Psoas muscle (tissue), 7 donors: ENCODE measurements at regions not wholly inside any gene's neighbourhood (a gene's known extent, or its start where the extent isn't known, plus 50 kb on each side); places are given as distances from the start of the nearest gene placed in this dataset.

Source experiments
- ATAC-seq, 4 donors: fragments of 200-7000 bp; cut with Tn5 transposase; one replicate each; pipeline ENCODE4 v1.9.1; 2020; ENCODE audit warnings: moderate library complexity in 3 of 4, mild to moderate bottlenecking in 2 of 4
- DNase-seq, 2 donors: peaks; one replicate each; pipeline ENCODE4 v3.0.0-alpha.2; 2020
- H3K27ac ChIP-seq: fragments of 200-600 bp; one replicate; pipeline ENCODE4 v1.8.0; 2022
- H3K27me3 ChIP-seq, 3 donors: fragments of 200-600 bp in 1 of 3; one replicate each; pipeline versions ENCODE4 v1.6.1 to v1.8.0; 2013 to 2022; ENCODE audit warnings: low read length in 2 of 3, mild to moderate bottlenecking in 2 of 3, moderate library complexity in 1 of 3; ENCODE audit not compliant: insufficient read depth in 3 of 3
- H3K36me3 ChIP-seq, 2 donors: fragments of 200-600 bp in 1 of 2; one replicate each; pipeline versions ENCODE4 v1.6.1 to v1.8.0; 2013 to 2022; ENCODE audit warnings: low read depth in 1 of 2, mild to moderate bottlenecking in 1 of 2, moderate library complexity in 1 of 2; ENCODE audit not compliant: insufficient read depth in 1 of 2
- H3K4me1 ChIP-seq: fragments of 200-600 bp; one replicate; pipeline ENCODE4 v1.8.0; 2022
- H3K4me3 ChIP-seq: fragments of 200-600 bp; one replicate; pipeline ENCODE4 v1.8.0; 2022; ENCODE audit warnings: mild to moderate bottlenecking
- H3K9me3 ChIP-seq: fragments of 200-600 bp; one replicate; pipeline ENCODE4 v1.8.0; 2022
- CTCF ChIP-seq: fragments of 200-600 bp; IDR thresholded peaks from one replicate; pipeline ENCODE4 v1.8.0; 2022; ENCODE audit warnings: antibody characterized with exemption
- WGBS, 3 donors: extraction: QIAGEN DNeasy Blood & Tissue Kit; methylation state at CpG; one replicate each; pipeline versions ENCODE4 v1.1.6 to v1.1.7; 2013; 5-methylcytosine and 5-hydroxymethylcytosine counted together
- intact Hi-C, 2 donors: fragments of 100-400 bp; cut with DNase I; formaldehyde crosslinking; loops; one replicate each; pipeline versions ENCODE4 v1.11.0 to v1.14.2; 2022
- donor health status: healthy with polysubstance abuse.
- donor health status: DM: no; HTN: no; CAD: no; lungs with moderate emphysema.
- donor health status: Bipolar disorder and iron deficiency.
- donor health status: healthy.
- donor health status: DM: yes; HTN: yes; CAD: no.
- donor health status: DM: no; HTN: no; CAD: no.
- donor health status: DM: yes; HTN: yes; CAD: no.

- ATAC-seq, result no peak
Observed at GRCh38 chr5:29231154-29231553, 1962.3 kb upstream of the CDH6 start.

GRCh38 chr5:29230591-29230990 lies 1962.9 kb upstream of the CDH6 start:
- intact Hi-C loops, result no loop called here
- Histone ChIP-seq H3K9me3 (no peaks in the 10 kb centered on the region), H3K4me1 (no peaks in the 10 kb centered on the region), H3K27me3 (no peaks in the 10 kb centered on the region), H3K36me3 (no peaks in the 10 kb centered on the region), H3K27ac (no peak overlapping the region), H3K4me3 (no peak overlapping the region)
- DNase-seq (no peak), ATAC-seq (no peak)
- TF ChIP-seq CTCF, result no peak
- 25 to 34% (median 32%) methylated on average over 3 of the region's 3 CpGs for WGBS, 3 donors

More at GRCh38 chr5:29231154-29231553, 1962.3 kb upstream of the CDH6 start:
- no peaks in the 10 kb centered on the region for H3K4me1 ChIP-seq
- no peak overlapping the region for H3K4me3 ChIP-seq
- intact Hi-C loops, result no loop called here
- H3K27me3 ChIP-seq, result no peaks in the 10 kb centered on the region
- H3K27ac ChIP-seq, result no peak overlapping the region
- H3K9me3 ChIP-seq, result no peaks in the 10 kb centered on the region
- 67 to 85% (median 69%) methylated on average over 1 of the region's 1 CpG for WGBS, 3 donors
- no peak for DNase-seq
- no peaks in the 10 kb centered on the region for H3K36me3 ChIP-seq
- TF ChIP-seq CTCF, result no peak

GRCh38 chr5:29229461-29229860 lies 1964.0 kb upstream of the CDH6 start:
- Histone ChIP-seq H3K4me3 (no peak overlapping the region), H3K27me3 (no peaks in the 10 kb centered on the region), H3K27ac (no peak overlapping the region), H3K36me3 (no peaks in the 10 kb centered on the region), H3K4me1 (no peaks in the 10 kb centered on the region), H3K9me3 (no peaks in the 10 kb centered on the region)
- 77 to 95% (median 90%) methylated on average over 2 of the region's 2 CpGs for WGBS, 3 donors
- ATAC-seq, result no peak
- DNase-seq, result no peak
- no peak for TF ChIP-seq CTCF
- intact Hi-C loops, result no loop called here

GRCh38 chr5:29218138-29218537 lies 1975.3 kb upstream of the CDH6 start:
- Histone ChIP-seq H3K36me3 (no peaks in the 10 kb centered on the region), H3K4me1 (no peaks in the 10 kb centered on the region), H3K27me3 (no peaks in the 10 kb centered on the region), H3K4me3 (no peak overlapping the region), H3K27ac (no peak overlapping the region), H3K9me3 (no peaks in the 10 kb centered on the region)
- ATAC-seq (no peak), DNase-seq (no peak)
- no peak for TF ChIP-seq CTCF
- intact Hi-C loops, result no loop called here

- no peak for TF ChIP-seq CTCF
- Histone ChIP-seq H3K27me3 (no peaks in the 10 kb centered on the region), H3K9me3 (no peaks in the 10 kb centered on the region), H3K4me1 (no peaks in the 10 kb centered on the region), H3K36me3 (no peaks in the 10 kb centered on the region), H3K4me3 (no peak overlapping the region), H3K27ac (no peak overlapping the region)
- 52 to 65% (median 61%) methylated on average over 1 of the region's 1 CpG for WGBS, 3 donors
- intact Hi-C loops, result no loop called here
- no peak for ATAC-seq
- DNase-seq, result no peak
Observed at GRCh38 chr5:29214839-29215238, 1978.6 kb upstream of the CDH6 start.
